Right renal cortex interstitium (tissue), 3 donors: ENCODE measurements at regions not wholly inside any gene's neighbourhood (a gene's known extent, or its start where the extent isn't known, plus 50 kb on each side); places are given as distances from the start of the nearest gene placed in this dataset.
"Not testable (repeated sequence)": the region's sequence is repeated elsewhere in the genome, so short reads cannot be mapped to it uniquely, and the experiment has no call there.

ENCODE experiments used
- DNase-seq, 3 donors: peaks; one replicate each; pipeline ENCODE4 v3.0.0-alpha.2; 2013; ENCODE audit warnings: low read depth in 3 of 3, low spot score in 2 of 3

- DNase-seq = not testable (repeated sequence)
Measured at GRCh38 chr4:49322610-49323572, 336.8 kb downstream of the CWH43 start.

GRCh38 chr4:49323573-49323940 lies 337.5 kb downstream of the CWH43 start:
- DNase-seq = not testable (repeated sequence)
